Upper lobe of left lung (tissue), 4 donors: ENCODE measurements at regions not wholly inside any gene's neighbourhood (a gene's known extent, or its start where the extent isn't known, plus 50 kb on each side); places are given as distances from the start of the nearest gene placed in this dataset.

Experiments
- EP300 ChIP-seq, 4 donors: sonication (generic); formaldehyde crosslinking; IDR thresholded peaks; one replicate each; pipeline ENCODE4 v1.5.1; 2017; ENCODE audit warnings: antibody characterized with exemption in 4 of 4, control low read depth in 2 of 4
- POLR2A ChIP-seq, 4 donors: fragments of 450-650 bp; IDR thresholded peaks; one replicate each; pipeline ENCODE4 v1.5.1; 2016 to 2017; ENCODE audit warnings: antibody characterized with exemption in 4 of 4, mild to moderate bottlenecking in 2 of 4
- POLR2AphosphoS5 ChIP-seq, 2 donors: sonication (generic); formaldehyde crosslinking; IDR thresholded peaks; one replicate each; pipeline ENCODE4 v1.5.1; 2017; ENCODE audit warnings: antibody characterized with exemption in 2 of 2
- TF ChIP-seq, protein P1 (sequence below), 6 experiments: fragments of 450-650 bp in 4 of 6; fragments of 200-600 bp in 2 of 6; sonication (generic) in 2 of 6; IDR thresholded peaks; one replicate each; pipeline ENCODE4 v1.5.1; 2016 to 2019; ENCODE audit warnings: antibody characterized with exemption in 6 of 6

DNA sequence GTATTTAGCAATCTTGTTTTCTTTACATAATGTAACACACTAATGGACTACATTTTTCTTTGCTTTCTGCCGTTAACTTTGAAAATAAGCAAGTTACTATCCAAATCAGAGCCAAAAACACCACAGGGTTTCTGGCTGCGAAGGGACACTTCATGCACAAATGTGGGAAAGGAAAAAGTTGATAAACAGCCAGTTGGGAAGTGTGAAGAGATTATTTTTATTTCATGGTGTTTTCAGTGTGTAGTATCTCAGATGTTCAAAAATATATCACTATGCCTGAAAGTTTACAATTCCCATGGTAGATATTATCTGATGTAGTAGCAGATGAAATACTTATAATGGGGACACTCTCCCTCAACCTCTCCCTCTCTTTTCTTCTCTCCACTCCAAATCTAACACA, 135.3 kb downstream of the CETN3 start:
- TF ChIP-seq POLR2A (IDR thresholded peaks at IDR 0.05) = no peak
- TF ChIP-seq, protein P1, sequence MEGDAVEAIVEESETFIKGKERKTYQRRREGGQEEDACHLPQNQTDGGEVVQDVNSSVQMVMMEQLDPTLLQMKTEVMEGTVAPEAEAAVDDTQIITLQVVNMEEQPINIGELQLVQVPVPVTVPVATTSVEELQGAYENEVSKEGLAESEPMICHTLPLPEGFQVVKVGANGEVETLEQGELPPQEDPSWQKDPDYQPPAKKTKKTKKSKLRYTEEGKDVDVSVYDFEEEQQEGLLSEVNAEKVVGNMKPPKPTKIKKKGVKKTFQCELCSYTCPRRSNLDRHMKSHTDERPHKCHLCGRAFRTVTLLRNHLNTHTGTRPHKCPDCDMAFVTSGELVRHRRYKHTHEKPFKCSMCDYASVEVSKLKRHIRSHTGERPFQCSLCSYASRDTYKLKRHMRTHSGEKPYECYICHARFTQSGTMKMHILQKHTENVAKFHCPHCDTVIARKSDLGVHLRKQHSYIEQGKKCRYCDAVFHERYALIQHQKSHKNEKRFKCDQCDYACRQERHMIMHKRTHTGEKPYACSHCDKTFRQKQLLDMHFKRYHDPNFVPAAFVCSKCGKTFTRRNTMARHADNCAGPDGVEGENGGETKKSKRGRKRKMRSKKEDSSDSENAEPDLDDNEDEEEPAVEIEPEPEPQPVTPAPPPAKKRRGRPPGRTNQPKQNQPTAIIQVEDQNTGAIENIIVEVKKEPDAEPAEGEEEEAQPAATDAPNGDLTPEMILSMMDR (IDR thresholded peaks at IDR 0.05) = no peak
- no peak for TF ChIP-seq POLR2AphosphoS5 (IDR thresholded peaks at IDR 0.05)
- TF ChIP-seq EP300 (IDR thresholded peaks at IDR 0.05) = no peak
